Umbilical cord (tissue), 1 donor: ENCODE measurements at regions not wholly inside any gene's neighbourhood (a gene's known extent, or its start where the extent isn't known, plus 50 kb on each side); places are given as distances from the start of the nearest gene placed in this dataset.

Experiments used
- DNase-seq: peaks from one replicate; pipeline ENCODE4 v3.0.0-alpha.2; 2015; ENCODE audit warnings: low spot score

DNA sequence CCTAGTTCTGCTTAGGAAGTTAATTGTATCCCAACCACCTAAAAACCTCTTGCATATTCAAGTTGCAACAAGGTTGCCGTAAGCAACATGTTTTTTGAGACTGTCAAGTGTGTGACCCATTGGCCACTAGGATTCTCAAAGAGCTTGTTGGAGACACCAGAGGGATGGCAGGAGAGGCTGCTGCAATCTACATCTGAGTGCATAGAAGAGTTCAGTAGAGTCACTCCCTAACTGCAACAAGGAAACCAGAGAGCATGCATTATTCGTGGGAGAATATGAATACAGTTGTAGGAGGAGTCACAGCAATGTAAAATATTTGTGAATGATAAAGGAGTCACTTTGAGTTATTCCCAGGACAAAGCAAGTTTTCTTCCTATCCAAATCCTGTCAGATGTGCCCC lies 538.6 kb downstream of the TNS3 start:
- DNase-seq = no peak

DNA sequence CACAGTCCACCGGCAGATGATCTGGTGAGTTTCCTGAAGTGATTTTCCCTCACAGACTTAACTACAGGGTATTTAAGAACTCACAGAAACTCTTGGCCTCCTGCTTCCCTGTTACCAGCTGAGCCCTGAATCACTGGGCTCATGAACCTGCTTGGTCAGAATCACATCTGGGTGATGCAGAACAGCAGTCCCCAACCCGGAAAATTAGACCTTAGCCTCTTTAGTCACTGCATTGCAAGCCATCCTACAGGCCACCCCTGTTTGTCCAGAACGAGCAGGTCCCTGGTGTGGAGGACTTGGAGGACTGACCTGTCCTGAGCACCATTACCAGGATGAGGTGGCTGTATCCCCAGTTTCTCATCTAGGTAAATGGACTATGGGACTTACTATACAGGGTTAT lies 539.2 kb downstream of the TNS3 start:
- no peak for DNase-seq

GRCh38 chr7:47040795-47041347 lies 541.0 kb downstream of the TNS3 start:
- no peak for DNase-seq

DNA sequence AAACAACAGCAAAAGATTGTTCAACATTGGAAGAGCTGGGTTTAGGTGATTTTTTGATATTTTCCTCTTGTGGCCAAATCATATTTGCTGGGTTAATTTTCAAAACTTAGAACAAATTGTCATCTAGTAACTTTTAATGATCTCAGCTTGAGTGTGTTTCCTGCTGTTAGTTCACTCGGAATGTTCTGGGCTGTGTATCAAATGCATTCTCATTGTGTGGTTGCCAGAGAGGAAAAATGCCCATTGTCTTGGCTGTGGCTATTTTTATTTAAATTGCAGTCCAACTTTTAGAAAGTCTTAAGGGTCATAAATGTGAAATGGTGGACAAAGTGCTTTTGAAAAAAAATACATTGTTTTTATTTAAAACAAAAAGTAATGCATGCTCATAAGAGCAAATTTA lies 542.0 kb downstream of the TNS3 start:
- DNase-seq = peak; percentile 35

- no peak for DNase-seq
Measured at GRCh38 chr7:47039089-47039648, 542.7 kb downstream of the TNS3 start.

DNA sequence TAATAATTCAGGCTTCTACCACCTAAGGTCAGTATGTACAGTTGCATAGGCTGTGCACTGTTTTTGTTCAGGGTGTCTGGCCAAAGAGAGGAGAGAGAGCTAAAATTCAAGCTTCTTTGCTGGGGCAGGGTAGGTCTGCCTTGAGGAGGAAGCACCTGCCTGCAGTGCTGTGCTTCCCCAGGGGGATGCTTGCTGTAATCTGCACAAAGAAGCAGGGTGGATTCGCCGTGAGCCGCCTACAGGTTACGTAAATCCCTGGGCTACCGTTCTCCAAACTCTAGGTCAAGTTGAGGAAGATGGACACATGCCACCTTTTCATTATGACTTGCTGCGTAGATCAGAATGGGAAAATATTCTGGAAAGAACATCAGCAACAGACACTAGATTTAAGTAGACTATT lies 543.3 kb downstream of the TNS3 start:
- no peak for DNase-seq

DNA sequence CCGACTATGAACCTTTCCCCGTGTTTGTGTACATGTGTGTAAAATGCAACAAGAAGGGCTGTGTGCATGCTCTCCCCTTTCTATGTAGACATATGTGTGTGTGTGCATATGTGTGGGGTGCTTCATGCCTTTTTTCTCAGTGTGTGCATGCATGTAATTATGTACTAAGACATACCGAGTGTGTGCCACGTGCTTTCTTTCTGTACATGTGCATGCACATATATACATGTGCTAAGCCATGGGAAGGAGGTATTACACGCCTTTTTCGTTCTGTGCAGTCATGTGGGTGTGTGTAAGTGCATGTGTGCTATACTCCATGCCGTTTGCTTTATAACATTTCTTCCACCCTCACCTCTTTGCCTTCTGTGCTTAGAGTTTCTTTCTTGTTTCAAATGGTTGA lies 544.3 kb downstream of the TNS3 start:
- no peak for DNase-seq

DNA sequence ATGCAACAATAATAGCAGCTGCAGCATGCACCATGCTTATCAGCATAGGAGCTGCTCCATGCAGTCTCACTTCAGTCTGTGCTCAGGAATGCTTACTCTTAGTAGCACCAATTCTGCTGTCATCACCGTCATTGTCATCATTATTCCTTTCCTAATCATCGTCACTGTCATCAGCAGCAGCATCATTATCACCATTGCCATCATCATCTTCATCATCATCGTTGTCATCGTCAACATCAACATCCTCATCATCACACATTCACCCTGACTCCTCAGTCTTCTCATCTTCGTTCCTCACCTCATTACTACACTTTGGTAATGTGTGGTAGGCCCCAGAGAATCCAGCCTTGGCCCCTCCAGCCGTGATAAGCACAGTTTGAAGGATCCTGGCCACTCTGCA lies 545.0 kb downstream of the TNS3 start:
- no peak for DNase-seq

- no peak for DNase-seq
Measured at GRCh38 chr7:47035522-47035921, 546.4 kb downstream of the TNS3 start.

GRCh38 chr7:47034180-47034579 lies 547.7 kb downstream of the TNS3 start:
- DNase-seq = no peak

GRCh38 chr7:47032536-47032908 lies 549.4 kb downstream of the TNS3 start:
- no peak for DNase-seq

DNA sequence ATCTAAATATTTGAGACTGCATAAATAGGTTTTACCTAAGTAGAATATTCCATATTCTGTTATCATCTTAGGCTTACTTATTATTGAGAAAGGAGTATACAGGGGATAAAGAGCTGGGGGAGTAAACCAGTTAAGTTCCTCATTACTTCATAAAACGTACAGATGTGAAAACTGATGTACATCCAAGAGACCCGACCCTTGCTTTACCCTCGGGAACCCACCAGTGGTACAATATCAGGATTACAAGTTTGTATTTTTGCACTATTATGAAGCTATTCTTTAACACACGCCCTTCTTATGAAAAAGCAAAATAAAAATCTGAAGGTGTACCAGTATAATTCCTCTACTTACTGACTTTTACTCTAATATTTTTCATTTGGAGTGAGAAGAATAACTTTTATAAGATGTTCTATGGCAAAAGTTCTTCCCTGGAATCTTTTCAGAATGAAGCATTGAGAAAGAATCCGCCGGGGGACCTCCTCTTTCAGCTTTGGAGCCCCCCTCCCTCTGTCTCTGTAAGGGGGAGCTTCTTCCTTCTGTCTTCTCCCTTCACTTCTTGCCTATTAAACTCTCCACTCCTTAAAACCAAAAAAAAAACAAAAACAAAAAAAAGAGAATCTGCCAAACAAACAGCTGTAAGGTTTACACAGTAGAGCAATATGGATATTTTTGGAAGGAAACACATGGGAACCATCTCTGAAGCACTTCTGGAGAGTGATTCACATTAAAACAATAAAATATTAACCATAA lies 550.0 kb downstream of the TNS3 start:
- DNase-seq = peak; percentile 45

DNA sequence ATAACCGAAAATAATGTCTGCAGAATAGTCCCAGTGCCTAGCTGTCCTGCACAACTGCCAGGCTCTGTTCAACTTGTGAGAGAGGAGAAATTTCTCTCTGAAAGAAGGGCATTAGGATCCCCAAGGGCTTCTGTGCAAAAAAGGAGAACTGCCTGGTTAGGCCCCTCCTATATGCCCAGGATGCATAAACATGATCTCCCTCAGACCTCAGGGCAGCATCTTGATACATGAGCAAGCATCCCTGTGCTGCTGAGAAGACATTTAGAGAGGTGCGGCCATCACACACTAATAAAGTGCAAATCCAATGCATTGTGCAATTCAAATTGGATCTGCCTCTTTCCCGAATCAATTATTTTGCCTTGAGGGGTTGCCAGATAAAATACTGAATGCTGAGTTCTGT lies 553.6 kb downstream of the TNS3 start:
- DNase-seq = no peak

- no peak for DNase-seq
Measured at GRCh38 chr7:47027695-47028240, 554.1 kb downstream of the TNS3 start.

DNA sequence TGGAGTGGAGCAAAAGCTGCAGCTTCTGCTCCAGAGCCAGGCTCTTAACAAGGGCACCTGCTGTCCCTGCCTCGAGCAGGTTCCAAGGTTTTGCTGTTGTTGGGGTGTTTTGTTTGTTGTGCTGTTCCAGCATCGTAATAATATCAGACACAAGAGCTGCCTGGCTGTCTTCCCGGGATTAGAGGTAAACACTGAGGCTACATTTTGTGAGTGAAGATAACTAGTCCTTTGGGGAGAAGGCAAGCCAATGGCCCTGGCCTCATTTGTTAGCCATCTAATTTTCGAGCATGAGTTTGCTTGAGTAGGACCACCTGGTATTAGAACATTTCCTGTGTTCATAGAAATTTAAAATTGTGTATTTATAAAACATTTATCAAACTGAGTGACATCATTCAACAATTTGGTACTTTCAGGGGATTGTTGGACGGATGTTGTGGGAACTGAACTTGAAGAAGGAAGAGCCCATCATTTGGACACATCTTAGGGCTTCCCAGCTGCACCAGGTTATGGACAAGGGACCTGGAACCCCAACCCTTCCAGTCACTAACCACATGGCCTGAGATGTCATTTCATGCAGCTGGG lies 555.0 kb downstream of the TNS3 start:
- no peak for DNase-seq

GRCh38 chr7:47024991-47025390 lies 556.9 kb downstream of the TNS3 start:
- no peak for DNase-seq

GRCh38 chr7:47008461-47008860 lies 573.5 kb downstream of the TNS3 start:
- no peak for DNase-seq

- no peak for DNase-seq
Measured at GRCh38 chr7:47007471-47007870, 574.4 kb downstream of the TNS3 start.

DNA sequence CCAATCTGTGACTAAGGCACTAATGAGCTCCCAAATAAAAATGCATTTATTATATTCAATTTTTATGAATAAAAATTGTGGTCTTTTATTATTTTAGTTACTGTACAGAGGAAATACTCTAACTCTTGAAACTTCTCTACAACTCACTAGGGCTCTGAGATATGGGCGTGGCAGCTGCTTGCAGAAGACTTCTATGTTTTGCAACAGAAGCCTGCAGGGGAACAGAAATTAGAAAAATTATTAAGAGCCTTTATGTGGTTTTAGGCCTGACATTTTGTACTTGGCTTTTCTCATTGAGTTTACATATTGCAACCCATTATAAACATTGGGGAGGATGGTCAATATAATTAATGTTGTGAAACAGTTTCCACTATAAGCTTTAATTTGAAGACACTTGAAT lies 581.4 kb downstream of the TNS3 start:
- DNase-seq = no peak

DNA sequence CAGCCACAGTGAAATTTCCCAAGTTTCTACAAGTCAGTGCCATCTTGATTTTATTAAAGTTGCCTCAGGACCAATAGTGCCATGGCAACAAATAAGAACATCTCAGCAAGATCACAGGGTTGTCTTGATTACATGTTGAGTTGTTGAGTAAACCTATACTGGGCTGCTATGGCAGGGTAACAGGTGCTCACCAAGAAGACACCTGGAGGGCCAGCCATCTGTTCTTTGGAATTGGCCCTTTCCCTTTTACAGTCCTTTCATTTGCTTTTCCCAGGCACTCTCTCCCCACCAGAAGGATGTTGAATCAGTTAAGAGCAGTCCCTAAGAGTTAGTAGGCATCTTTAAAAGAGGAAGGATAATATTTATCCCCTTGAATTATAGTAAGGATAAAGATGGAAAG lies 582.0 kb downstream of the TNS3 start:
- DNase-seq = no peak

DNA sequence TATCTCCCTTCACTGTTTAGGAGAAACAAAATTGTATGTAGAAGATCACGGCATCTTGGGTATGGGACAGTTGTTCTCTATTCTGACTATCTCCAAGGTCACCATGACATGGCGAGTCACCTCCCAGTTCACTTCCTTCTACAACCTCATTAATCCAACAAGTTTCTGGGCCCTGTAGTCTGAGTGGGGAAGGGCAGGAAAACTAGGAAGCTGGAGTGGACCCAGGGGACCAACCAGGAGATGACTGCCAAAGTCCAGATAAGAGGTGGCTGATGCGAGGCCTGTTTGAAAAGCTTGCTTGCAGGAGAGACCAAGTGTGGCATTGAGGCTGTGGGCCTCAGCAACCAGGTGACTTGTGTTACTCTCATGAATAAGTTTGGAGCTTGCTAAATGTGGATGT lies 584.9 kb downstream of the TNS3 start:
- DNase-seq = no peak

DNA sequence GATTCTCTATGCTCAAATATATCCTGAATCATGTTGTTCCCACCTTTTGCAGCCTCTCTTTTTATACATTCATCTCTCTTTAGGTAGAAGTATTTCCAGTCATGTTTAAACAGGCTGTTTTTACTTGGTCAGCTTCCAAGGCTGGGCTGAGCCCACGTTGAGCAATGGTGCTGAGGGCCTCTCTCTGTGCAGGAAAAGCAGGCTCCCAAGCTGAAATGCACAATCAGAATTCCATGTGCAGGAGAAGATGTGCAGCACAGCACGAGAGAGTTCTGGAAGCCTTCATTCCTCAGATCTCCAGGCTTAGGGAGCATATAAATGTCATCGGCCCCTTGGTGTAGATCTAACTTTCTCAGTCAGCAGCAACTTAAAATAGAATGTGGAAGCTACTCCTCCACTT lies 588.5 kb downstream of the TNS3 start:
- peak; percentile 97 for DNase-seq

GRCh38 chr7:46990761-46991160 lies 591.1 kb downstream of the TNS3 start:
- DNase-seq = no peak
